PFSK-1 (cell line): ENCODE measurements at regions not wholly inside any gene's neighbourhood (a gene's known extent, or its start where the extent isn't known, plus 50 kb on each side); places are given as distances from the start of the nearest gene placed in this dataset.

ENCODE experiments used
- POLR2AphosphoS5 ChIP-seq: IDR thresholded peaks from 2 replicates; pipeline ENCODE4 v1.6.1; 2012; ENCODE audit warnings: low read depth, mild to moderate bottlenecking, control low read depth, low read length, moderate library complexity
- SIN3A ChIP-seq: IDR thresholded peaks from 2 replicates; pipeline ENCODE4 v1.6.1; 2012; ENCODE audit warnings: mild to moderate bottlenecking, low read length, moderate library complexity, borderline replicate concordance; ENCODE audit not compliant: insufficient read depth

- TF ChIP-seq POLR2AphosphoS5 (no peak), SIN3A (no peak)
Observed at GRCh38 chr12:115408642-115409041, 724.7 kb upstream of the TBX3 start.
